ENCODE measurements at regions not wholly inside any gene's neighbourhood (a gene's known extent, or its start where the extent isn't known, plus 50 kb on each side); places are given as distances from the start of the nearest gene placed in this dataset.

DNA sequence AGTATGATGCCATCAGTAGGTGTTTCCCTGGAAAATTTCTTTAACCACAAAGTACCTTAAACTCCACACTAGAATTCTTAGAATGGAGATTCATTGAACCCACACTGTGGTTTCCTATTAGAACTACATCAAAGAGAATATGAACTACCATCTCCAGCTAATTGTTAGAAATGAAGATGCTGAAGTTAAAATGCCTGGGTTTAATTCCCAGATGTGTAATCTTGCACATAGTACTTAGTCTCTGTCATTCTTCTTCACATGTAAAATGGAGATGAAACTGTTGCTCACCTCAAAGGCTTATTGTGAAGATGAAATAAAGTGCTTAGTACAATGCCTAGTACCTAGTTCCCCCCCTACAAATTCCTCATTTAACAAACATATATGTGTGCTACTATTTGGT is 303.3 kb upstream of the CCNG1 start:
- no peak for DNase-seq (ENCODE audit: low spot score)
- Mint-ChIP-seq H3K9me3 (ENCODE audit: low read depth) (peaks cover 5% of the 10 kb centered on the region), H3K4me1 (ENCODE audit: low read depth) (no peaks in the 10 kb centered on the region), H3K36me3 (ENCODE audit: low read depth) (no peaks in the 10 kb centered on the region), H3K27ac (ENCODE audit: unreplicated experiment) (no peak overlapping the region), H3K27me3 (ENCODE audit: low read depth) (no peaks in the 10 kb centered on the region), H3K4me3 (ENCODE audit: unreplicated experiment) (no peak overlapping the region)
- TF ChIP-seq, protein P1, sequence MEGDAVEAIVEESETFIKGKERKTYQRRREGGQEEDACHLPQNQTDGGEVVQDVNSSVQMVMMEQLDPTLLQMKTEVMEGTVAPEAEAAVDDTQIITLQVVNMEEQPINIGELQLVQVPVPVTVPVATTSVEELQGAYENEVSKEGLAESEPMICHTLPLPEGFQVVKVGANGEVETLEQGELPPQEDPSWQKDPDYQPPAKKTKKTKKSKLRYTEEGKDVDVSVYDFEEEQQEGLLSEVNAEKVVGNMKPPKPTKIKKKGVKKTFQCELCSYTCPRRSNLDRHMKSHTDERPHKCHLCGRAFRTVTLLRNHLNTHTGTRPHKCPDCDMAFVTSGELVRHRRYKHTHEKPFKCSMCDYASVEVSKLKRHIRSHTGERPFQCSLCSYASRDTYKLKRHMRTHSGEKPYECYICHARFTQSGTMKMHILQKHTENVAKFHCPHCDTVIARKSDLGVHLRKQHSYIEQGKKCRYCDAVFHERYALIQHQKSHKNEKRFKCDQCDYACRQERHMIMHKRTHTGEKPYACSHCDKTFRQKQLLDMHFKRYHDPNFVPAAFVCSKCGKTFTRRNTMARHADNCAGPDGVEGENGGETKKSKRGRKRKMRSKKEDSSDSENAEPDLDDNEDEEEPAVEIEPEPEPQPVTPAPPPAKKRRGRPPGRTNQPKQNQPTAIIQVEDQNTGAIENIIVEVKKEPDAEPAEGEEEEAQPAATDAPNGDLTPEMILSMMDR (IDR thresholded peaks at IDR 0.05): no peak

DNA sequence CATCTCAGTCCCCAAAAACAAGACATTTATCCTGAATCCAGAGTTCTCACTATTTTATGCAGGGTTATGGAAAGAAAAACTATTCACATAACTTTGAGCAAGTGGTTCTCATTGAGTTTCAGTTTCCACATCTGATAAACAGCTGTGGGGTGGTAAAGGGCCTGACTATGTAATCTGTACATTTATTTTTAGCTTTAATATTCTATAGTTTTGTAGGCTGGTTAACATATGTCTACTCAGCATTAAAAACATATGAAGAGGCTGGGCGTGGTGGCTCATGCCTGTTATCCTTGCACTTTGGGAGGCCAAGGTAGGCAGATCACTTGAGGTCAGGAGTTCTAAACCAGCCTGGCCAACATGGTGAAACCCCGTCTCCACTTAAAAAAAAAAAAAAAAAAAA is 301.5 kb upstream of the CCNG1 start:
- Mint-ChIP-seq H3K27me3 (ENCODE audit: low read depth) (no peaks in the 10 kb centered on the region), H3K4me3 (ENCODE audit: unreplicated experiment) (no peak overlapping the region), H3K36me3 (ENCODE audit: low read depth) (no peaks in the 10 kb centered on the region), H3K9me3 (ENCODE audit: low read depth) (peaks cover 8% of the 10 kb centered on the region), H3K4me1 (ENCODE audit: low read depth) (no peaks in the 10 kb centered on the region), H3K27ac (ENCODE audit: unreplicated experiment) (no peak overlapping the region)
- DNase-seq (ENCODE audit: low spot score): no peak
- TF ChIP-seq, protein P1 (IDR thresholded peaks at IDR 0.05): no peak

DNA sequence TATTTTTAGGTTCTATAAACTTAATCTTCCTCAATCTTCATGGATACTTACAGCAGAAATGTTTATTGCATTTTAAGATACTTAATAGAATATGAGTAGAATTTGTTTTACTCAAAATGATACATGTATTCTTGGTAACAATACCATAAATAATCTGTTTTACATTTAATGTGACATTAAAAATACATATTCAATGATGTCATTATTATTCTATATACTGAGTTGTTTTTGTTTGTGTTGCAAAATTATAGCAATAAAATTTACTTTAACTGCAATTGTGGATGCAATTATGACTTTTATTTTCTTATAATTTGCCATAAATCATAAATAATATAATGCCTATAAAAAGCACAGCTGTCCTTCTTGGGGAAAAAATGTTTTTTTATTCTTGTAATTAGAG is 275.9 kb upstream of the CCNG1 start:
- no peak overlapping the region for H3K4me3 Mint-ChIP-seq (ENCODE audit: unreplicated experiment)
- no peak overlapping the region for H3K27ac Mint-ChIP-seq (ENCODE audit: unreplicated experiment)
- H3K27me3 Mint-ChIP-seq (ENCODE audit: low read depth): peaks cover 2% of the 10 kb centered on the region
- H3K4me1 Mint-ChIP-seq (ENCODE audit: low read depth): no peaks in the 10 kb centered on the region
- TF ChIP-seq, protein P1 (IDR thresholded peaks at IDR 0.05): no peak
- DNase-seq (ENCODE audit: low spot score): no peak
- H3K9me3 Mint-ChIP-seq (ENCODE audit: low read depth): peaks cover 9% of the 10 kb centered on the region
- no peaks in the 10 kb centered on the region for H3K36me3 Mint-ChIP-seq (ENCODE audit: low read depth)

DNA sequence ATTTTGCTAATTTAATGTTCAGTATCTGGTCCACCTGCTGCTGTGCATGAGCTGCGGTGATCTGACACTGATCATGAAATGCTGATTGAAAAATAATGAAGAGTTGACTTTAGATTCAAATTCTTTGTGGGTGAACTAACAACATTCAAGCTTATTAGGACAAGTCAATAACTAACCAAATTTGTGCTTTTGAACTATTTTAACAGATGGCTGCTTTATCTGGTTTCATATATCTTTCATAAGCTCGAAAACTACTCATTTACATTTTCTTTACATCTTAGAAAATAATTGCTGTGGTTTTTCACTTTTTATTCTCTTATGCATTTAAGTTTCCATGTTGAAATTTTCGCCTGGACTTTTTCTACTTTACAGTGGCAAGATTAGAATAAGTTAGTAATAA is 274.8 kb upstream of the CCNG1 start:
- no peak for DNase-seq (ENCODE audit: low spot score)
- Mint-ChIP-seq H3K4me1 (ENCODE audit: low read depth) (no peaks in the 10 kb centered on the region), H3K9me3 (ENCODE audit: low read depth) (peaks cover 13% of the 10 kb centered on the region), H3K4me3 (ENCODE audit: unreplicated experiment) (no peak overlapping the region), H3K27me3 (ENCODE audit: low read depth) (peaks cover 2% of the 10 kb centered on the region), H3K36me3 (ENCODE audit: low read depth) (no peaks in the 10 kb centered on the region), H3K27ac (ENCODE audit: unreplicated experiment) (no peak overlapping the region)
- TF ChIP-seq, protein P1 (IDR thresholded peaks at IDR 0.05): no peak

DNA sequence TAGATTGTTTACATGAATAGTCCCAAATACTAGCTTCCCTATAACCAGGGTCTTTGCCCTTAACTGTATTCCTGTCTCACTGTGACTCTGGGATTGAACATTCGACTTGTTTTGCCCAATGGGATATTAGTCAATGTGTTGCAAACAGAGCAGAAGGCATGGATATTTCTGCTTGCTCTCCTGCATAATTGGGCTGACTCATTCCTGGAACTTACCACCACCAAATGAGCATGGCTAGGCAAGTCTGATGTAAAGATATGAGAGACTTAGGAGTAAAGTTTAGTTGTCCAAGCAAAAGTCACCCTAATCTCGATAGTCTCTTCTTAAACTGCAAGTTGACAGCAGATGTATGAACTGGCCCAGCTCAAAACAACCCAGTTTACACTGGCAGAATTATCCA is 273.5 kb upstream of the CCNG1 start:
- H3K4me3 Mint-ChIP-seq (ENCODE audit: unreplicated experiment): no peak overlapping the region
- H3K27me3 Mint-ChIP-seq (ENCODE audit: low read depth): peaks cover 2% of the 10 kb centered on the region
- no peaks in the 10 kb centered on the region for H3K36me3 Mint-ChIP-seq (ENCODE audit: low read depth)
- no peak for DNase-seq (ENCODE audit: low spot score)
- TF ChIP-seq, protein P1 (IDR thresholded peaks at IDR 0.05): no peak
- peaks cover 18% of the 10 kb centered on the region for H3K9me3 Mint-ChIP-seq (ENCODE audit: low read depth)
- H3K27ac Mint-ChIP-seq (ENCODE audit: unreplicated experiment): no peak overlapping the region
- no peaks in the 10 kb centered on the region for H3K4me1 Mint-ChIP-seq (ENCODE audit: low read depth)

Measured in chondrocyte (in vitro differentiated cells).